ENCODE measurements at regions not wholly inside any gene's neighbourhood (a gene's known extent, or its start where the extent isn't known, plus 50 kb on each side); places are given as distances from the start of the nearest gene placed in this dataset.

- FAIRE-seq, result no peak
Observed at GRCh38 chr2:163367825-163368582, 367.8 kb downstream of the FIGN start.

GRCh38 chr2:163364736-163365135 lies 371.1 kb downstream of the FIGN start:
- FAIRE-seq, result no peak

- FAIRE-seq, result no peak
Observed at GRCh38 chr2:163353551-163353950, 382.3 kb downstream of the FIGN start.

GRCh38 chr2:163351966-163352365 lies 383.8 kb downstream of the FIGN start:
- FAIRE-seq, result no peak

GRCh38 chr2:163351143-163351542 lies 384.7 kb downstream of the FIGN start:
- FAIRE-seq, result no peak

GRCh38 chr2:163348857-163349380 lies 386.9 kb downstream of the FIGN start:
- FAIRE-seq, result no peak

- FAIRE-seq, result no peak
Observed at GRCh38 chr2:163347982-163348856, 387.6 kb downstream of the FIGN start.

GRCh38 chr2:163345795-163346573 lies 389.8 kb downstream of the FIGN start:
- FAIRE-seq, result peak; percentile 88

GRCh38 chr2:163343316-163343715 lies 392.5 kb downstream of the FIGN start:
- FAIRE-seq, result no peak

- no peak for FAIRE-seq
Observed at GRCh38 chr2:163341426-163341825, 394.4 kb downstream of the FIGN start.

- FAIRE-seq, result no peak
Observed at GRCh38 chr2:163338270-163338669, 397.5 kb downstream of the FIGN start.

GRCh38 chr2:163324677-163325076 lies 411.1 kb downstream of the FIGN start:
- FAIRE-seq, result no peak

GRCh38 chr2:163319006-163319405 lies 416.8 kb downstream of the FIGN start:
- no peak for FAIRE-seq

GRCh38 chr2:163314712-163315111 lies 421.1 kb downstream of the FIGN start:
- no peak for FAIRE-seq

GRCh38 chr2:163312713-163313112 lies 423.1 kb downstream of the FIGN start:
- no peak for FAIRE-seq

- FAIRE-seq, result no peak
Observed at GRCh38 chr2:163306647-163307046, 429.2 kb downstream of the FIGN start.

GRCh38 chr2:163302141-163302540 lies 433.7 kb downstream of the FIGN start:
- FAIRE-seq, result peak; percentile 68

GRCh38 chr2:163291790-163292189 lies 444.0 kb downstream of the FIGN start:
- no peak for FAIRE-seq

- no peak for FAIRE-seq
Observed at GRCh38 chr2:163281717-163282116, 443.1 kb upstream of the KCNH7 start.

GRCh38 chr2:163269374-163270021 lies 430.9 kb upstream of the KCNH7 start:
- FAIRE-seq, result no peak

- FAIRE-seq, result no peak
Observed at GRCh38 chr2:163266772-163267171, 428.2 kb upstream of the KCNH7 start.

- FAIRE-seq, result no peak
Observed at GRCh38 chr2:163265562-163265961, 427.0 kb upstream of the KCNH7 start.
